ENCODE measurements at regions not wholly inside any gene's neighbourhood (a gene's known extent, or its start where the extent isn't known, plus 50 kb on each side); places are given as distances from the start of the nearest gene placed in this dataset.
"Not testable (repeated sequence)": the region's sequence is repeated elsewhere in the genome, so short reads cannot be mapped to it uniquely, and the experiment has no call there.

DNA sequence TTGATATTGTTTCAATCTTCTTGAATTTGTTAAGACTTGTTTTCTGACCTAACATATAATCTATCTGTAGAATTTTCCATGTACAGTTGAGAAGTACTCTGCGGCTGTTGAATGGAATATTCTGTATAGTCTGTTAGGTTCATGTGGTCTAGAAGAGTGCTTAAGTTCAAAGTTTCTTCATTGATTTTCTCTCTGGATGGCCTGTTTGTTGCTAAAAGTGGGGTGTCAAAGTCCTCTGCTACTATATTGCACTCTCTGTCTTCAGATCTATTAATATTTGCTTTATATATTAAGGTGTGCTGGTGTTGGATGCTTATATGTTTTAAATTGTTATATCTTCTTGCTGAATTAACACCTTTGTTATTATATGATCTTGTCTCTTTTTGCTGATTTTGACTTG is 290.9 kb upstream of the STXBP6 start:
- Histone ChIP-seq H3K27me3 (no peaks in the 10 kb centered on the region), H3K36me3 (no peaks in the 10 kb centered on the region), H3K4me3 (no peak overlapping the region), H3K9me3 (no peaks in the 10 kb centered on the region), H3K27ac (no peak overlapping the region), H3K4me1 (no peaks in the 10 kb centered on the region)
- no peak for TF ChIP-seq EP300 (IDR thresholded peaks at IDR 0.05)
- no peak for TF ChIP-seq POLR2AphosphoS5 (IDR thresholded peaks at IDR 0.05)
- TF ChIP-seq, protein P1, sequence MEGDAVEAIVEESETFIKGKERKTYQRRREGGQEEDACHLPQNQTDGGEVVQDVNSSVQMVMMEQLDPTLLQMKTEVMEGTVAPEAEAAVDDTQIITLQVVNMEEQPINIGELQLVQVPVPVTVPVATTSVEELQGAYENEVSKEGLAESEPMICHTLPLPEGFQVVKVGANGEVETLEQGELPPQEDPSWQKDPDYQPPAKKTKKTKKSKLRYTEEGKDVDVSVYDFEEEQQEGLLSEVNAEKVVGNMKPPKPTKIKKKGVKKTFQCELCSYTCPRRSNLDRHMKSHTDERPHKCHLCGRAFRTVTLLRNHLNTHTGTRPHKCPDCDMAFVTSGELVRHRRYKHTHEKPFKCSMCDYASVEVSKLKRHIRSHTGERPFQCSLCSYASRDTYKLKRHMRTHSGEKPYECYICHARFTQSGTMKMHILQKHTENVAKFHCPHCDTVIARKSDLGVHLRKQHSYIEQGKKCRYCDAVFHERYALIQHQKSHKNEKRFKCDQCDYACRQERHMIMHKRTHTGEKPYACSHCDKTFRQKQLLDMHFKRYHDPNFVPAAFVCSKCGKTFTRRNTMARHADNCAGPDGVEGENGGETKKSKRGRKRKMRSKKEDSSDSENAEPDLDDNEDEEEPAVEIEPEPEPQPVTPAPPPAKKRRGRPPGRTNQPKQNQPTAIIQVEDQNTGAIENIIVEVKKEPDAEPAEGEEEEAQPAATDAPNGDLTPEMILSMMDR (IDR thresholded peaks at IDR 0.05), result no peak
- TF ChIP-seq POLR2A (IDR thresholded peaks at IDR 0.05), result no peak
- WGBS, result 92% methylated on average over 1 of the region's 1 CpG
- no peak for DNase-seq (ENCODE audit: low spot score in 2 of 2)

DNA sequence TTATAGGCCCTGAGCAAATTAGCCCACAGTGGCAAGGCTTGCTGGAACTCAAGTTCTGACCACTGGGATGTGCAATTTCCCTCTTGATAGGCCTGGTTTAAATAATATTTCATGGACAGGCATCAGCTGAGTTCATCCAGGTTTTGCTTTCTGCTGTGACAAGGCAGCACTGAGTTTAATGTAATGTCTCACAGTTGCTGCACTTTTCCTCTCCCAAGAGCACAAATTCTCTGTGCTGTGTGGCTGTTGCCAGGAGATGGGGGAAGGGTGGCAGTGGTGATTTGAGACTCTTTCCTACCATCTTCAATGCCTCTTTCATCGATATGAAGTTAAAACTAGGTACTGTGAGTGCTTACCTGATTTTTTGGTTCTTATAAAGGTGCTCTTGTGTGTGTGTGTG is 272.8 kb upstream of the STXBP6 start:
- Histone ChIP-seq H3K4me3 (no peak overlapping the region), H3K4me1 (no peaks in the 10 kb centered on the region), H3K9me3 (no peaks in the 10 kb centered on the region), H3K27me3 (no peaks in the 10 kb centered on the region), H3K27ac (no peak overlapping the region), H3K36me3 (no peaks in the 10 kb centered on the region)
- TF ChIP-seq, protein P1 (IDR thresholded peaks at IDR 0.05), result no peak
- no peak for TF ChIP-seq EP300 (IDR thresholded peaks at IDR 0.05)
- no peak for TF ChIP-seq POLR2AphosphoS5 (IDR thresholded peaks at IDR 0.05)
- no peak for TF ChIP-seq POLR2A (IDR thresholded peaks at IDR 0.05)
- DNase-seq (ENCODE audit: low spot score in 2 of 2), result no peak
- WGBS, result 73% methylated on average over 1 of the region's 1 CpG

DNA sequence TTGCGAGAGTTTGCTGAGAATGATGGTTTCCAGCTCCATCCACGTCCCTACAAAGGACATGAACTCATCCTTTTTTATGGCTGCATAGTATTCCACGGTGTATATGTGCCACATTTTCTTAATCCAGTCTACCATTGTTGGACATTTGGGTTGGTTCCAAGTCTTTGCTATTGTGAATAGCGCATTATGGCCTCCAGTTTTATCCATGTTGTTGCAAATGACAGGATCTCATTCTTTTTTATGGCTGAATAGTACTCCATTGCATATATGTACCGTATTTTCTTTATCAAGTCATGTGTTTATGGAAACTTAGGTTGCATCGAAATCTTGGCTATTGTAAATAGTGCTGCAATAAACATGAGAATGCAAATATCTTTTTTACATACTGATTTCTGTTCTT is 266.1 kb upstream of the STXBP6 start:
- not testable (repeated sequence) for H3K27ac ChIP-seq; H3K9me3 ChIP-seq; H3K4me3 ChIP-seq; DNase-seq (ENCODE audit: low spot score in 2 of 2); H3K27me3 ChIP-seq; H3K4me1 ChIP-seq; H3K36me3 ChIP-seq
- WGBS, result 81% methylated on average over 6 of the region's 6 CpGs

DNA sequence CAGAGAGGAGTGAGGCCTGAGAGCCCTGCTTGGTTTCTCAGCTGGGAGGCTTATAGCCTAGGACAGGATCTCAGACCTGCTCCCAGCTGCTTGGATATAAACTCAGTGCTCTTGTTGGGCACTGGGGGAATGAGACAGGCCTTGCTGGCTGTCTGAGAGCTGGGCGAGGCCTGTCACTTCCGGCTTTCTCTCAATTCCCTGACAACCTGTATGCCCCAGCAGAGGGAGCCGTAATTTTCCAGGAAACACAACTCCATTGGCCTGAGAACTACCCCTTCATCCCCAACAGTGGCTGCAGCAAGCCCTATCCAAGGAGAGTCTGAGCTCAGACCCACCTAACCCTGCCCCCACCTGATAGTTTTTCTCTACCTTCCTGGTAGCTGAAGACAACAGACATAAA is 258.3 kb upstream of the STXBP6 start:
- Histone ChIP-seq H3K36me3 (no peaks in the 10 kb centered on the region), H3K4me3 (no peak overlapping the region), H3K27me3 (no peaks in the 10 kb centered on the region), H3K4me1 (no peaks in the 10 kb centered on the region), H3K27ac (no peak overlapping the region), H3K9me3 (peaks cover 5% of the 10 kb centered on the region)
- WGBS, result 43% methylated on average over 3 of the region's 3 CpGs
- no peak for DNase-seq (ENCODE audit: low spot score in 2 of 2)
- TF ChIP-seq, protein P1 (IDR thresholded peaks at IDR 0.05), result no peak
- TF ChIP-seq EP300 (IDR thresholded peaks at IDR 0.05) (no peak), POLR2A (IDR thresholded peaks at IDR 0.05) (no peak), POLR2AphosphoS5 (IDR thresholded peaks at IDR 0.05) (no peak)

DNA sequence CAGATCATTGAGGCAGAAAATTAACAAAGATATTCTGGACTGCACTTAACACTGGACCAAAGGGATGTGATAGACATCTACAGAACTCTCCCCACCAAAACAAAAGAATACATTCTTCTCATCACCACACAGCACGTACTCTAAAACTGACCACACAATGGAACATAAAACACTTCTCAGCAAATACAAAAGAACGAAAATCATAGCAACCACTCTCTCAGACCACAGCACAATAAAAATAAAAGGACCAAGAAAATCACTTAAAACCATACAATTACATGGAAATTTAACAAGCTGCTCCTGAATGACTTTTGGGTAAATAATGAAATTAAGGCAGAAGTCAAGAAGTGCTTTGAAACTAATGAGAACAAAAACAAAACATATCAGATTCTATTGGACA is 254.0 kb upstream of the STXBP6 start:
- Histone ChIP-seq H3K4me3 (no peak overlapping the region), H3K4me1 (no peaks in the 10 kb centered on the region), H3K27me3 (no peaks in the 10 kb centered on the region), H3K36me3 (no peaks in the 10 kb centered on the region), H3K9me3 (peaks cover 5% of the 10 kb centered on the region), H3K27ac (no peak overlapping the region)
- 69% methylated on average over 2 of the region's 2 CpGs for WGBS
- TF ChIP-seq POLR2AphosphoS5 (IDR thresholded peaks at IDR 0.05) (no peak), EP300 (IDR thresholded peaks at IDR 0.05) (no peak)
- TF ChIP-seq, protein P1 (IDR thresholded peaks at IDR 0.05), result no peak
- DNase-seq (ENCODE audit: low spot score in 2 of 2), result no peak

DNA sequence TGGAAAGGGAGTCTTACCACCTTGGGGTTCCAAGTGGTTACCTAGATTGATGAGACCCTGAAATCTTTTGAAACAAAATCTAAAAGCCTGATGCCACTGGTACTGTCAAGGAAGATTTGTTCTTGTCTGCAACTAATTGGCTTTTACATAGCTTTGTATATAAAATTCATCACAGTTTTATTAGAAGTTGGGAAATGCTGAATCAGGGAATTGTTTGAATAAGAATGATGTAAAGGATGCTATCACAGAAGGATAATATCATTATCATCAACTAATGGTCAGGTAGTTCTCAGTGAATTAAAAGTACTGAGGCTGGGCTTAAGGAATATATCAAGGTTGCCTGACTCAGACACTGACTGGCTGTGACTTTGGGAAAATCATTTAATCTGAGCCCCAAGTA is 248.3 kb upstream of the STXBP6 start:
- H3K27ac ChIP-seq, result no peak overlapping the region
- H3K36me3 ChIP-seq, result no peaks in the 10 kb centered on the region
- no peaks in the 10 kb centered on the region for H3K4me1 ChIP-seq
- H3K9me3 ChIP-seq, result no peaks in the 10 kb centered on the region
- H3K27me3 ChIP-seq, result no peaks in the 10 kb centered on the region
- no peak overlapping the region for H3K4me3 ChIP-seq
- no peak for TF ChIP-seq EP300 (IDR thresholded peaks at IDR 0.05)
- no peak for TF ChIP-seq POLR2A (IDR thresholded peaks at IDR 0.05)
- TF ChIP-seq, protein P1 (IDR thresholded peaks at IDR 0.05), result no peak
- no peak for TF ChIP-seq POLR2AphosphoS5 (IDR thresholded peaks at IDR 0.05)
- no peak for DNase-seq (ENCODE audit: low spot score in 2 of 2)

DNA sequence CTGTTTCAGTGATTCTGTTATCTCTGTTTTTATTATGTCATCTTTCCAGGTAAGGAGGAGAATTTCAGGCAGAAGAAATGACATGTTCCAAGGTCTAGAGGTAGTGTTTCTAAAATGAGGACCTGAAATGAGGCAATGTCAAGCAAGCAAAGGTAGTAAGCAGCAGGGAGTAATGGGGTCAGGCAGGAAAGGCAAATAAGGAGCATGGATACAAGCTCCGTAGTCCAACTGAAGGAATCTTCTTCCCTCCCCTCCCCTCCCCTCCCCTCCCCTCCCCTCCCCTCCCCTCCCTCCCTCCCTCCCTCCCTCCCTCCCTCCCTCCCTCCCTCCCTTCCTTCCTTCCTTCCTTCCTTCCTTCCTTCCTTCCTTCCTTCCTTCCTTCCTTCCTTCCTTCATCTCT is 240.2 kb upstream of the STXBP6 start:
- 67% methylated on average over 1 of the region's 1 CpG for WGBS
- H3K36me3 ChIP-seq; DNase-seq (ENCODE audit: low spot score in 2 of 2); H3K27me3 ChIP-seq; H3K4me3 ChIP-seq; H3K9me3 ChIP-seq; H3K27ac ChIP-seq; H3K4me1 ChIP-seq: not testable (repeated sequence)

All from suprapubic skin (tissue), 4 donors.